LNCAP (cell line): ENCODE measurements at regions not wholly inside any gene's neighbourhood (a gene's known extent, or its start where the extent isn't known, plus 50 kb on each side); places are given as distances from the start of the nearest gene placed in this dataset.

Source experiments
- TF ChIP-seq, protein P1 (sequence below): fragments of 450-650 bp; IDR thresholded peaks from 2 replicates; pipeline ENCODE4 v1.5.1; 2017; ENCODE audit warnings: mild to moderate bottlenecking

DNA sequence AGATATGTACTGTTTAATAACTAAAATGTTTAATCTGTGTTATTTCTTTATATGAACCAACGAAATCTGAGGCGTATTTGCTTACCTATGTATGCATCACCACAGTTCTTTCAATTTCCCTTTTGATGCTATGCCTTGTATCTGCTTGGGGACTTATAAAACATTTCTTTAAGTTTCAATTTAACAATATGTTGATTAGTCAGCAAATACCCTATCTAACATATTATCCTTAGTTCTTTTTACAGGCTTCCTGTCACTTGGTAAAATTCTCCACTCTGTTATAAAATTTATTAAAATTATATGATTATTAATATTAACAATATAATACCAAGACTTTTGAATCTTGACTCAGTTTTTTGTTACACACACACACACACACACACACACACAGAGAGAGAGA lies 174.3 kb downstream of the CPS1 start:
- TF ChIP-seq, protein P1, sequence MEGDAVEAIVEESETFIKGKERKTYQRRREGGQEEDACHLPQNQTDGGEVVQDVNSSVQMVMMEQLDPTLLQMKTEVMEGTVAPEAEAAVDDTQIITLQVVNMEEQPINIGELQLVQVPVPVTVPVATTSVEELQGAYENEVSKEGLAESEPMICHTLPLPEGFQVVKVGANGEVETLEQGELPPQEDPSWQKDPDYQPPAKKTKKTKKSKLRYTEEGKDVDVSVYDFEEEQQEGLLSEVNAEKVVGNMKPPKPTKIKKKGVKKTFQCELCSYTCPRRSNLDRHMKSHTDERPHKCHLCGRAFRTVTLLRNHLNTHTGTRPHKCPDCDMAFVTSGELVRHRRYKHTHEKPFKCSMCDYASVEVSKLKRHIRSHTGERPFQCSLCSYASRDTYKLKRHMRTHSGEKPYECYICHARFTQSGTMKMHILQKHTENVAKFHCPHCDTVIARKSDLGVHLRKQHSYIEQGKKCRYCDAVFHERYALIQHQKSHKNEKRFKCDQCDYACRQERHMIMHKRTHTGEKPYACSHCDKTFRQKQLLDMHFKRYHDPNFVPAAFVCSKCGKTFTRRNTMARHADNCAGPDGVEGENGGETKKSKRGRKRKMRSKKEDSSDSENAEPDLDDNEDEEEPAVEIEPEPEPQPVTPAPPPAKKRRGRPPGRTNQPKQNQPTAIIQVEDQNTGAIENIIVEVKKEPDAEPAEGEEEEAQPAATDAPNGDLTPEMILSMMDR = no peak

DNA sequence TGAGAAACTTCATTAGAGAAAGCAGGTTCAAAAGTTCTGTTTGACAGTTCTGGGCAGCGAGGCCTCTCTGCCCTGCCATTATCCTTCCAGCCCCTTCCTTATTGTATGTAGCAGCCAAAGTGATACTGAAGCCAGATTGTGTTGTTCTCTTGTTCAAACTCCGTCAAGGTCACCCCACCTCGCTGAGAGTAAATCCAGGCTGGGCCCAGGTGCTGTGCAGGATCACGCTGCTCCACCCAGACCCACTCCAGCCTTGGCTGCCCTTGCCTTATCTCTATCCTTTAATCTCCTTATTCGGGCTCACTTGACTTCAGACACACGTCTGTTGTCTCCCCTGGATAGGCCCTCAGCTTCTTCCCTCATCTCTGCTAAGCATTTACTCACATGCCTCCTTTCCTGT lies 196.1 kb downstream of the CPS1 start:
- TF ChIP-seq, protein P1 = no peak

DNA sequence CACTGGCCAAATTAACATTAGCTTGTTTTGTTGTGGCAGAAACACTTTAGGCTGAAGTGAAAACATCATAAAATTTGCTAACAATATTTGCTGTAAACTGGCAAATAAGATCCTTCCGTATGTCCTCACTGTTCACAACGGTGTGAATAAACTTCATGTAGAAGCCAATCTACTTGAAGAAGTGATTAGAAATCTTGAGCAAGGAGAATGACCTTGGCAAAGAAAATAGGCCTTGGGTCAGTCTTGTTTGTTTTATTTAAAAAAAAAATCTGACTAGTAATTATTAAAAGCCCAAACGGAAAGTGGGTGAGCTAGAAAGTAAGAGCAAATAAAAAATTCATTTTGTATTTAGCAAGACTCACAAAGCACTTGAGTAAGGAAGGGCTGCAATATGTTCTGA lies 197.0 kb downstream of the CPS1 start:
- TF ChIP-seq, protein P1 = no peak

DNA sequence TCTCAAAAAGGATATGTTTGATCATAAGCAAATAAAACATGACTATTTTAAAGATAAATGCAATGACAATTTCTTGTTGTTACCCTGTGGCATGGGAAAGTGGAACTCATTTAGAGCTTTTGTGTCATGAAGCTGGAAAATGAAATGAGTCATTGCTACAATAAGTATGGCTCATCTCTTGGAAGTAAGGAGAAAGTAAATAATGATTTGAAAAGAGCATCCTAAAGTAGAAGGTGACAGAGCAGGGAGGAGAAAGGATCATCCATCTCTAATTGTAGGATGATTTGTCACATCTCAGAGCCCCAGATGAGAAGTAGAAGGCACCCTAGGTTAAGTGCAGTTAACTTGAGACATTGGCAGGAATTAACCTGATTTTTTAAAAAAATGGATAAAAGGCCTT lies 200.5 kb downstream of the CPS1 start:
- TF ChIP-seq, protein P1 = no peak

DNA sequence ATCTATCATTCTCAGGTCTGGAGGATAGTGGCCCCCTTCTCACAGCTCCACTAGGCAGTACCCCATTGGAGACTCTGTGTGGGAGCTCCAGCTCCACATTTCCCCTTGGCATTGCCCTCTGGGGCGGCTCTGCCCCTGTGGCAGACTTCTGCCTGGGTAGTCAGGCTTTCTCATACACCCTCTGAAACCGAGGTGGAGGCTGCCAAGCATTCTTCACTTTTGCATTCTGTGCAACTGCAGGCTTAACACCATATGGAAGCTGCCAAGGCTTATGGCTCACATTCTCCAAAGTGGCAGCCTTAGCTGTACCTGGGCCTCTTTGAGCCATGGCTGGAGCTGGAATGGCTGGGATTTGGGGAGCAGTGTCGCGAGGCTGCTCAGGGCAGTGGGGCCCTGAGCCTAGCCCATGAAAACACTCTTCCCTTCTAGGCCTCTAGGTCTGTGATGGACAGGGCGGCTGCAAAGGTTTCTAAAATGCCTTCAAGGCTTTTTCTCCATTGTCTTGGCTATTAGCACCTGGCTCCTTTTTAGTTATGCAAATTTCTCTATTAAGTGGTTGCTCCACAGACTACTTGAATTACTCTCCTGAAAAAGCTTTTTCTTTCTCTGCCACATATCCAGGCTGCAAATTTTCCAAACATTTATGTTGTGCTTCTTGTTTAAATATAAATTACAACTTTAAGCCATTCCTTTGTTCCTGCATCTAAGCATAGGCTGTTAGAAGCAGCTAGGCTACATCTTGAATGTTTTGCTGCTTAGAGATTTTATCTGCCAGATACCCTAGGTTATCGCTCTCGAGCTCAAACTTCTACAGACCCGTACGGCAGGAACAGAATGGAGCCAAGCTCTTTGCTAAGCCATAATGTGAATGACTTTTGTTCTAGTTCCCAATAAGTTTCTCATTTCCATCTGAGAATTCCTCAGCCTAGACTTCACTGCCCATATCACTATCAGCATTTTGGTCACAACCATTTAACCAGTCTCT lies 206.5 kb downstream of the CPS1 start:
- TF ChIP-seq, protein P1 = no peak

DNA sequence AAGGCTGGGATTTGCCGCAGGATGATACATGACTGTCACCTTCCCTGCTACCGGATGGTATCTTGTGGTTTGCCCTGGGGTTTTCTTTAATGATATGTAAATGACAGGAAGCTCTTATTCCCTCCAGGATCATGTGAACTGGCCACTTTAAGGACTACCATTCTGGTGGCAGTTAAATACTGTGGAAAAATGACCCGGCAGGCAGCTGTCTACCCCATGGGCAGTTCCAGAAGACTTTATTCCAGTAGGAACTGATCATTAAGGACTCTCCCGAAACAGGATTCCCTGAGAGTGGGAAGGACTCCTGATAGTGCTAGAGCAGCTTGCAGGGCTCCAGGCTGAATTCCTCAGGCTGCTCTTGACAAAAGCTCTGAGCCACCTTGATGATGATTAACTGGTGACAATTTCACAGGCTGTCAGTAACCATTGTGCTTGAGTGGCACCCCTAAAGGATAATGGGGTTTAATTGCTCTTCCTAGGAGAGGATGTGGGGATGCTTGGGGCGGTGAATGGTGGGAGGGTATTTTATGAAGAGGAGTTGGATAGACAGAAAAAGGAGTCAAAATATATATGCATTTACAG lies 212.0 kb downstream of the CPS1 start:
- TF ChIP-seq, protein P1 = no peak

DNA sequence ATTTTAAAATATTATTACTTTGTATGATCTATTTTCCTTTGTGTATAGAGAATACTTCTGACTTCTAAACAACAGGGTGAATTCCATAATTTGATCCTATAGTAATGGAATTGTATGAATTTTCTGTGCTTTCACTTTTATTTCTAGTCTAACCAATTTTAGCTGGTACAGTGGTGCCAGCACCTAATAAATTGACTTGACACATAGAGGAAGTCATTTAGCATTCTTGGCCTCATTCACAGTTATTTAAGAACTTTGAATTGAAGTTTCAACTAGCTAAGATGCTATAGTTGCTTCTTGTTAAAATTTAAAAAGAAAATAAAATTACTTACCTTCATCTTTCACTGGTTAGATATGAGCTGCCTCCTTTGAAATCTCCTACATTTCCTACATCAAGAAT lies 220.4 kb downstream of the CPS1 start:
- TF ChIP-seq, protein P1 = no peak
